Left ventricle myocardium inferior (tissue), 1 donor: ENCODE measurements at regions not wholly inside any gene's neighbourhood (a gene's known extent, or its start where the extent isn't known, plus 50 kb on each side); places are given as distances from the start of the nearest gene placed in this dataset.

Experiments used
- DNase-seq: peaks from one replicate; pipeline ENCODE4 v3.0.0-alpha.2; 2020
- H3K27ac ChIP-seq: fragments of 200-600 bp; replicated peaks from 2 replicates; pipeline ENCODE4 v1.8.0; 2021
- H3K27me3 ChIP-seq: fragments of 200-600 bp; 2 replicates; pipeline ENCODE4 v1.8.0; 2021; ENCODE audit warnings: low read depth
- H3K36me3 ChIP-seq: fragments of 200-600 bp; 2 replicates; pipeline ENCODE4 v1.8.0; 2021
- H3K4me1 ChIP-seq: fragments of 200-600 bp; 2 replicates; pipeline ENCODE4 v1.8.0; 2021
- H3K4me3 ChIP-seq: fragments of 200-600 bp; 2 replicates; pipeline ENCODE4 v1.8.0; 2021; ENCODE audit warnings: mild to moderate bottlenecking, moderate library complexity
- H3K9me3 ChIP-seq: fragments of 200-600 bp; replicated peaks from 2 replicates; pipeline ENCODE4 v1.8.0; 2021
- CTCF ChIP-seq: fragments of 200-600 bp; IDR thresholded peaks from 2 replicates; pipeline ENCODE4 v1.8.0; 2021; ENCODE audit warnings: antibody characterized with exemption, mild to moderate bottlenecking, borderline replicate concordance
- intact Hi-C: fragments of 100-400 bp; cut with micrococcal nuclease; formaldehyde crosslinking; loops from one replicate; pipeline ENCODE4 v1.11.0; 2022
- donor health status: DM: no; HTN: yes; CAD: no; lungs with severe emphysema.

GRCh38 chr9:119968836-119969707 lies 599.8 kb upstream of the BRINP1 start:
- no peaks in the 10 kb centered on the region for H3K36me3 ChIP-seq
- peak; percentile 67 for DNase-seq
- H3K4me3 ChIP-seq, result no peak overlapping the region
- H3K27ac ChIP-seq, result no peak overlapping the region
- no peaks in the 10 kb centered on the region for H3K9me3 ChIP-seq
- peaks cover 5% of the 10 kb centered on the region for H3K4me1 ChIP-seq
- peaks cover 57% of the 10 kb centered on the region for H3K27me3 ChIP-seq
- TF ChIP-seq CTCF, result peak; percentile 94
- intact Hi-C loops, result loop anchor here (5.0 kb wide), 1 partner anchor 412 kb away; no protein-coding TSS in a partner anchor

DNA sequence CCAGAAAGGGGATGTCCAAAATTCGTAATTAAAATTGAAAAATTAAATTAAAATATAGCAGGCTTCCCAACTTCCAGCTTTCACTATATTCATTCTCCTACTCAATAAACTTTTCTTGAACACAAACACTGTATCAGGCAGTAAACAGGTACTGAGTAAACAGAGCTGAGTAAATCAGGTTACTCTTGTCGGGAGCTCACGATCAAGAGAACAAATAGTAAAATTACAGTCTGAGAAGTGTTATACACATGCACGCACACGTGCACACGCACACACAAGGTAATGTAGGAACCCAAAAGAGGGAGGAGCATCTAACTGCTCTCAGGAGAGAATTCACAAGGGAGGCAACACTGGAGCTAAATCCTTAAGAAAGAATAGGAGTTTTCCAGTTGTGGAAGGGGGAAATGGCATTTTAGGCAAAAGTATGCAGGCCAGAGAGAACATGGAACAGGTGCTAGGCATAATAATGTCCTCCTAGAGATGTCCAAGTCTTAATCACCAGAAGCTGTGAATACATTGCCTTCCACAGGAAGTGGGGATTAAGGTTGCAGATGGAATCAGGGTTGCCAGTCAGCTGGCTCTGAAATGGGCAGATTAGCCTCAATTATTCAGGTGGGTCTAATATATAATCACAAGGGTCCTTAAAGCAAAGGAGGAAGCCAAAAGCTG lies 598.8 kb upstream of the BRINP1 start:
- intact Hi-C loops, result loop anchor here (5.0 kb wide), 1 partner anchor 411 kb away; no protein-coding TSS in a partner anchor
- peaks cover 14% of the 10 kb centered on the region for H3K4me1 ChIP-seq
- no peak for TF ChIP-seq CTCF
- H3K36me3 ChIP-seq, result no peaks in the 10 kb centered on the region
- no peak for DNase-seq
- no peaks in the 10 kb centered on the region for H3K9me3 ChIP-seq
- peaks cover 66% of the 10 kb centered on the region for H3K27me3 ChIP-seq
- no peak overlapping the region for H3K4me3 ChIP-seq
- no peak overlapping the region for H3K27ac ChIP-seq

GRCh38 chr9:119963798-119964372 lies 594.6 kb upstream of the BRINP1 start:
- no peak for TF ChIP-seq CTCF
- no peak for DNase-seq
- intact Hi-C loops, result no loop called here
- Histone ChIP-seq H3K9me3 (no peaks in the 10 kb centered on the region), H3K4me3 (no peak overlapping the region), H3K36me3 (no peaks in the 10 kb centered on the region), H3K27me3 (peaks cover 47% of the 10 kb centered on the region), H3K4me1 (peaks cover 13% of the 10 kb centered on the region), H3K27ac (no peak overlapping the region)

DNA sequence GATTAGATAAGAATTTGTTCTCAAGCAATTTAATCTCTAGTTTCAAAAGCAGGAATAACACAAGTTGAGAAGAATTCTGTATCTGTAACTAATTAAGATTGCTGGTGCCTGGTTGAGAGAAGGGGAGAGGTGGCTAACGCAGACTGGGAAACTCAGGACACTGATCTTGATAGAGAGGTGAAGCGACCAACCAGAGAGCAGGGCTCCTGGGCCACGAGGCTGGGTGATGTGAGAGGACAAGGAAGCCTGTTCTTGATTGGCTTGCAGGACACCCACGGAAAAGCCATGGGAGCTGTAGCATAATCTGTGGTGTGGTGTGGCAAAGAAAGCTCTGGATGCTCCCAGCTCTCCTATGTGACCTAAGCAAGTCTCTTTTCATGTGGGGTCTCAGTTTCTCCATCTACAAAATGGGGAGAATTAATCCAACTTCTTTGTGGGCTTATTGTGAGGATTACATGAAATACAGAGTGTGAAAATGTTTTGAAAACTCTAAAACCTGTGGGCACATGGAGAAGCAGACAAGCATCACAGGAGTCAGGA lies 594.1 kb upstream of the BRINP1 start:
- intact Hi-C loops, result no loop called here
- Histone ChIP-seq H3K4me1 (peaks cover 11% of the 10 kb centered on the region), H3K9me3 (no peaks in the 10 kb centered on the region), H3K4me3 (no peak overlapping the region), H3K27me3 (peaks cover 41% of the 10 kb centered on the region), H3K36me3 (no peaks in the 10 kb centered on the region), H3K27ac (no peak overlapping the region)
- TF ChIP-seq CTCF, result no peak
- no peak for DNase-seq

DNA sequence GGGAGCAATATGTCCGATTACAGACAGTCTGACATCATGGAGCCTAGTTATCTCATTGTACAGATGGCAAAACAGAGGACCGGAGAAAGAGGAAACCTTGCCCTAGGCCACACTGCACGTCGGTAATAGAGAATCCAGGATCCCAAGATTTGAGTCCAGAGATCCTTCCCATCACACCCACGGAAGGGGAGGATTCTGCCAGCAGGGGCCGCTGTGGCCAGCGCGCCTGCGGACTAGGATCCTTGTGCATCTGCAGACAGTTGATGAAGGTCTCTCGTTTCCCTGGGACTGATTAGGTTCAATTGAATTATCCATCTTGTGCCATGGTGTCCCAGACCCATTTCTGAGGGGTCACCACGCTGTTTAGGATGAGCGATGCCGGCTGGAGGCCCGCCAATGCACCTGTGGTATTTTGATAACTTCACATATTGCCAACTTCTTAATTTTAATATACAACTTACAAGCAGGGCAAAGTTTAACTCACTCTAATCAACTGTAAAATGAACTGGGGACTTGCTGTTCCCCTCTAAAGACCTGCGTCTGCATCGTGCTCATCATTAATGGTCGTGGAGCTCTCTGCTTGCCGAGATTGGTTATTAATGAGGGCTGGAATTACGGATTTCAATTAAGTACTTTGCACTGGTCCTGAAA lies 592.7 kb upstream of the BRINP1 start:
- peak; percentile 22 for DNase-seq
- TF ChIP-seq CTCF, result peak; percentile 66
- intact Hi-C loops, result no loop called here
- Histone ChIP-seq H3K36me3 (no peaks in the 10 kb centered on the region), H3K27ac (no peak overlapping the region), H3K4me3 (no peak overlapping the region), H3K9me3 (no peaks in the 10 kb centered on the region), H3K27me3 (peaks cover 31% of the 10 kb centered on the region), H3K4me1 (peaks cover 11% of the 10 kb centered on the region)
